H1 (cell line): ENCODE measurements at regions not wholly inside any gene's neighbourhood (a gene's known extent, or its start where the extent isn't known, plus 50 kb on each side); places are given as distances from the start of the nearest gene placed in this dataset.

Source experiments
- ASH2L ChIP-seq: fragments of 200-600, 300-600 bp; sonication (generic); IDR thresholded peaks from one replicate; pipeline ENCODE4 v1.7.1; 2017; ENCODE audit warnings: low read length
- CHD2 ChIP-seq: IDR thresholded peaks from 2 replicates; pipeline ENCODE4 v1.6.1; 2012; ENCODE audit warnings: low read length, improper control_type of control experiment
- CTCF ChIP-seq, 3 experiments: IDR thresholded peaks; 1 replicate in 2 of 3; 2 replicates in 1 of 3; pipeline versions ENCODE4 v1.5.1 to v1.6.1; 2011; ENCODE audit warnings: low read length in 3 of 3, mild to moderate bottlenecking in 3 of 3, inconsistent platforms in 2 of 3, low read depth in 1 of 3, moderate library complexity in 1 of 3; ENCODE audit not compliant: insufficient read depth in 1 of 3; ENCODE audit errors: control extremely low read depth in 1 of 3
- NRF1 ChIP-seq: IDR thresholded peaks from 2 replicates; pipeline ENCODE4 v1.6.1; 2011; ENCODE audit warnings: mild to moderate bottlenecking, low read depth, low read length, improper control_type of control experiment
- POLR2A ChIP-seq, 2 experiments: IDR thresholded peaks; 1 replicate in 1 of 2; 2 replicates in 1 of 2; pipeline ENCODE4 v1.6.1; 2011; ENCODE audit warnings: low read depth in 2 of 2, low read length in 2 of 2, mild to moderate bottlenecking in 2 of 2; ENCODE audit errors: control extremely low read depth in 1 of 2
- POLR2AphosphoS5 ChIP-seq: IDR thresholded peaks from 2 replicates; pipeline ENCODE4 v1.6.1; 2011; ENCODE audit warnings: low read depth, low read length
- RNF2 ChIP-seq: fragments of 200-900, 300-1000 bp; sonication (generic); IDR thresholded peaks from 2 replicates; pipeline ENCODE4 v1.7.1; 2016; ENCODE audit warnings: borderline replicate concordance, low read depth, mild to moderate bottlenecking, antibody characterized with exemption, low read length; ENCODE audit not compliant: poor library complexity, severe bottlenecking; ENCODE audit errors: missing control alignments
- TCF12 ChIP-seq: IDR thresholded peaks from 2 replicates; pipeline ENCODE4 v1.6.1; 2011; ENCODE audit warnings: low read depth, mild to moderate bottlenecking, low read length
- TF ChIP-seq, protein P1 (sequence below): IDR thresholded peaks from 2 replicates; pipeline ENCODE4 v1.6.1; 2011; ENCODE audit warnings: low read length, improper control_type of control experiment
- TF ChIP-seq, protein P2 (sequence below): IDR thresholded peaks from 2 replicates; pipeline ENCODE4 v1.6.1; 2012; ENCODE audit warnings: inconsistent platforms

DNA sequence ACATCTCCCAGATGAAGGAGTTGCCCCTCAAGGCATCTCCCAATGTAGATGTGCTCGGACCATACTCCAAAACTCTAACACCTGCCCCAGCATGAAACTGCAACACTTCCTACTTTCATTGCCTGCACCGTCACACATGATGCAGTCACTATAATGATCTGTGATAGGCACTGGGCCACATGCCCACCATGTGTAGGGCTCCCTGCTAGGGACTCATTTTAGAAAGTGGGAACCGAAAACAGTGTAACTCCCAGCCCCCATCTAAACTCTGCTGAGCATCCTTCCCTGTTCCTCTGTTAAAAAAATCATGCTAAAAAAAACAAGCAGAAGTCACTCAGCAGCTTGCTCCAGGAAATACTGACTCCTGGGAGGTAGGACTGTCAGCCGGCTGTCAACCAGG is 496.1 kb upstream of the RAB6C start:
- TF ChIP-seq, protein P1, sequence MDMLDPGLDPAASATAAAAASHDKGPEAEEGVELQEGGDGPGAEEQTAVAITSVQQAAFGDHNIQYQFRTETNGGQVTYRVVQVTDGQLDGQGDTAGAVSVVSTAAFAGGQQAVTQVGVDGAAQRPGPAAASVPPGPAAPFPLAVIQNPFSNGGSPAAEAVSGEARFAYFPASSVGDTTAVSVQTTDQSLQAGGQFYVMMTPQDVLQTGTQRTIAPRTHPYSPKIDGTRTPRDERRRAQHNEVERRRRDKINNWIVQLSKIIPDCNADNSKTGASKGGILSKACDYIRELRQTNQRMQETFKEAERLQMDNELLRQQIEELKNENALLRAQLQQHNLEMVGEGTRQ, result no peak
- no peak for TF ChIP-seq CTCF (IDR thresholded peaks at IDR 0.05; ENCODE audit: control extremely low read depth in 1 of 3, insufficient read depth in 1 of 3, low read depth in 1 of 3, low read length in 3 of 3)
- TF ChIP-seq POLR2A (IDR thresholded peaks at IDR 0.05; ENCODE audit: control extremely low read depth in 1 of 2, low read depth in 2 of 2, low read length in 2 of 2), result no peak
- TF ChIP-seq POLR2AphosphoS5, result no peak
- TF ChIP-seq TCF12, result no peak
- TF ChIP-seq ASH2L, result no peak
- TF ChIP-seq NRF1, result no peak
- TF ChIP-seq CHD2, result no peak
- TF ChIP-seq RNF2, result no peak
- TF ChIP-seq, protein P2, sequence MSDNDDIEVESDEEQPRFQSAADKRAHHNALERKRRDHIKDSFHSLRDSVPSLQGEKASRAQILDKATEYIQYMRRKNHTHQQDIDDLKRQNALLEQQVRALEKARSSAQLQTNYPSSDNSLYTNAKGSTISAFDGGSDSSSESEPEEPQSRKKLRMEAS, result no peak
